ENCODE measurements at regions not wholly inside any gene's neighbourhood (a gene's known extent, or its start where the extent isn't known, plus 50 kb on each side); places are given as distances from the start of the nearest gene placed in this dataset.

DNA sequence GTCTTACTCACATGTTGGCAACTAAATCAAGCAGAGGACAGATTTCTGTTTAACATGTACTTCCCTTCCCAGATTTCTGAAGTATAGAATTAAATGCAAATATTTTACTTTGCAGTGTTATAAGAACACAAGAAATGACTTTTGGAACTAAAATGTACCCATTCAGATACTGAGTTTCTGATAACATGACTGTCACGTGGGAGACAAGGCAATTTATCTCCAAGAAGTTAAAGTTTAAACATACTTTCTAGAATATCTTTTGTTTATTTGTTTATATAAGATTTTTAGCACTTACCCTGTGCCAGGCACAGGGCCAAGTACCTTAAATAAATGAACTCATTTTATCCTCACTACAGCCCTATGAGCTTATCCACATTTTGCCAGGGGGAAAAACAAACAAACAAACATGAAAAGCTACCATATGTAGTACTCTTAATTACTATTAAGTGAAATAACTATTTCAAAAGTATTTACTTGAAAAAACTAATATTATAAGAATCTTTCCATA is 807.1 kb upstream of the KCND2 start:
- Histone ChIP-seq H3K27ac (no peak overlapping the region), H3K4me3 (no peak overlapping the region), H3K9me3 (no peaks in the 10 kb centered on the region), H3K4me1 (no peaks in the 10 kb centered on the region), H3K36me3 (ENCODE audit: insufficient read depth in 1 of 2, low read depth in 1 of 2) (no peaks in the 10 kb centered on the region), H3K27me3 (ENCODE audit: insufficient read depth in 3 of 3, low read length in 2 of 3) (no peaks in the 10 kb centered on the region)
- DNase-seq (no peak), ATAC-seq (no peak)
- intact Hi-C loops (cut with DNase I): no loop called here
- TF ChIP-seq, protein P1, sequence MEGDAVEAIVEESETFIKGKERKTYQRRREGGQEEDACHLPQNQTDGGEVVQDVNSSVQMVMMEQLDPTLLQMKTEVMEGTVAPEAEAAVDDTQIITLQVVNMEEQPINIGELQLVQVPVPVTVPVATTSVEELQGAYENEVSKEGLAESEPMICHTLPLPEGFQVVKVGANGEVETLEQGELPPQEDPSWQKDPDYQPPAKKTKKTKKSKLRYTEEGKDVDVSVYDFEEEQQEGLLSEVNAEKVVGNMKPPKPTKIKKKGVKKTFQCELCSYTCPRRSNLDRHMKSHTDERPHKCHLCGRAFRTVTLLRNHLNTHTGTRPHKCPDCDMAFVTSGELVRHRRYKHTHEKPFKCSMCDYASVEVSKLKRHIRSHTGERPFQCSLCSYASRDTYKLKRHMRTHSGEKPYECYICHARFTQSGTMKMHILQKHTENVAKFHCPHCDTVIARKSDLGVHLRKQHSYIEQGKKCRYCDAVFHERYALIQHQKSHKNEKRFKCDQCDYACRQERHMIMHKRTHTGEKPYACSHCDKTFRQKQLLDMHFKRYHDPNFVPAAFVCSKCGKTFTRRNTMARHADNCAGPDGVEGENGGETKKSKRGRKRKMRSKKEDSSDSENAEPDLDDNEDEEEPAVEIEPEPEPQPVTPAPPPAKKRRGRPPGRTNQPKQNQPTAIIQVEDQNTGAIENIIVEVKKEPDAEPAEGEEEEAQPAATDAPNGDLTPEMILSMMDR (IDR thresholded peaks at IDR 0.05): no peak
- WGBS, 3 donors: 41 to 51% (median 49%) methylated on average over 1 of the region's 1 CpG

DNA sequence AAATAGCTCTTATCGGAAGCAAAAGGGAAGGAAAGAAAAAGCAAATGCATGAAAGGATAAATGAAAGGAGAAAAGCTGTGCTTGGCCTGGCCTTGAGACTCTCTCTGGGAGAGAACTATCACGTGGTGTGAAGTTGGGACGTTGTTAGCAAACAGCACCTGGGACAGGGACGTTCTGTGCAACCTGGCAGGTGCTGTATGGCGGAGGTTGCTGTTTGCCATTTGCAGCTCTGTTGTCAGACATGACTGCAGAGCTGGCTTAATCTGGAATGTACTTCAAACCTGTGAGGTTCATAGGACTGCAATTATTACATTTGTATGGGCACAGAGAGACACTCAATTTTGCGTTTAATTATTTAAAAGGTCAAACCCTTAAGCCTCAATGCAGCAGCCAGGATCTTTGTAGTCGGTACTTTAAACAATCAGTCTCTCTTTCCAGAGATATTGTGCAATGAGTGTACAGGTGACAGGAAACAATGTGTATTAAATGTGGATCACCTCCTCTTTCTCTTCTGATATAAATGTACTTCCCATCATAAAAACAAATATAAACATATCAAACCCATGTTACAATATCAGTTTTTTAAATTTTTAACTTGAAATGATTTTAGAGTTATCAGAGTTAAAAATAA is 800.5 kb upstream of the KCND2 start:
- WGBS, 3 donors: 38 to 44% (median 41%) methylated on average over 7 of the region's 7 CpGs
- H3K4me1 ChIP-seq: no peaks in the 10 kb centered on the region
- ATAC-seq: no peak
- H3K36me3 ChIP-seq (ENCODE audit: insufficient read depth in 1 of 2, low read depth in 1 of 2): no peaks in the 10 kb centered on the region
- DNase-seq: no peak
- H3K4me3 ChIP-seq: no peak overlapping the region
- no peak overlapping the region for H3K27ac ChIP-seq
- TF ChIP-seq, protein P1 (IDR thresholded peaks at IDR 0.05): no peak
- intact Hi-C loops (cut with DNase I): no loop called here
- H3K27me3 ChIP-seq (ENCODE audit: insufficient read depth in 3 of 3, low read length in 2 of 3): no peaks in the 10 kb centered on the region
- H3K9me3 ChIP-seq: no peaks in the 10 kb centered on the region

DNA sequence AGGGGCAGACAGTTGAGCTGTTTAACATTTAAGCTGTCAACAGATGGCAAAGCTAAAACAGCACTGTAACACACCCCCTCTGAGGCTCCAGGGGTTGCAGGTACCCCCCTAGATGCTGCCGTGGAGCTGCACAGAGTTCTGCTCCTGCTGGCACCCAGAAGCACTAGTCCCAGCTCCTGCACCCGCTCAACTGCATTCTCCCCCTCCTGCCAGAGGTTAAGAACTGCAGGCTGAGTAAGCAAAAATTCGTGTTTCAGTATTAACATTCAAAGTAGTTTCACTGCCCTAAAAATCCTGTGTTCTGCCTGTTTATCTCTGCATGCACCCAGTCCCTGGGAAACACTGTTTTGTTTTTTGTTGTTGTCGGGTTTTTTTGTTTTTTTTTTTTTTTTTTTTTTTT is 790.8 kb upstream of the KCND2 start:
- DNase-seq (no peak), ATAC-seq (no peak)
- Histone ChIP-seq H3K36me3 (ENCODE audit: insufficient read depth in 1 of 2, low read depth in 1 of 2) (no peaks in the 10 kb centered on the region), H3K27me3 (ENCODE audit: insufficient read depth in 3 of 3, low read length in 2 of 3) (no peaks in the 10 kb centered on the region), H3K9me3 (no peaks in the 10 kb centered on the region), H3K4me3 (no peak overlapping the region), H3K4me1 (no peaks in the 10 kb centered on the region), H3K27ac (no peak overlapping the region)
- TF ChIP-seq, protein P1 (IDR thresholded peaks at IDR 0.05): no peak
- WGBS, 3 donors: 19 to 20% (median 20%) methylated on average over 4 of the region's 4 CpGs
- intact Hi-C loops (cut with DNase I): no loop called here

DNA sequence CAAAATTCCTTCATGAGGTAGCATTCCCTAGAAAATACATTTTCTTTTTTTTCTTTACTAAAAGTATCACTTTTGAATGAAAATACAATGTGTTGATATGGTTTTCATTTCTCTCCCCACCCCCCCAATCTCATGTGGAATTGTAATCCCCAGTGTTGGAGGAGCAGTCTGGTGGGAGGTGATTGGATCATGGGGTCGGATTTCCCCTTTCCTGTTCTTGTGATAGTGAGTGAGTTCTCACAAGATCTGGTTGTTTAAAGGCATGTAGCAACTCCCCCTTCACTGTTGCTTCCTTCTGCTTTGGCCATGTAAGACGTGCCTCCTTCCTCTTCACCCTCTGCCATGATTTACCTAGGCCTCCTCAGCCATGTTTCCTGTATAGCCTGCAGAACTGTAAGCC is 790.3 kb upstream of the KCND2 start:
- no peaks in the 10 kb centered on the region for H3K4me1 ChIP-seq
- TF ChIP-seq, protein P1 (IDR thresholded peaks at IDR 0.05): no peak
- no peak overlapping the region for H3K4me3 ChIP-seq
- WGBS, 3 donors: 9 to 26% (median 19%) methylated on average over 2 of the region's 2 CpGs
- no peaks in the 10 kb centered on the region for H3K9me3 ChIP-seq
- no peaks in the 10 kb centered on the region for H3K27me3 ChIP-seq (ENCODE audit: insufficient read depth in 3 of 3, low read length in 2 of 3)
- no peaks in the 10 kb centered on the region for H3K36me3 ChIP-seq (ENCODE audit: insufficient read depth in 1 of 2, low read depth in 1 of 2)
- DNase-seq: no peak
- no peak overlapping the region for H3K27ac ChIP-seq
- intact Hi-C loops (cut with DNase I): no loop called here
- no peak for ATAC-seq

DNA sequence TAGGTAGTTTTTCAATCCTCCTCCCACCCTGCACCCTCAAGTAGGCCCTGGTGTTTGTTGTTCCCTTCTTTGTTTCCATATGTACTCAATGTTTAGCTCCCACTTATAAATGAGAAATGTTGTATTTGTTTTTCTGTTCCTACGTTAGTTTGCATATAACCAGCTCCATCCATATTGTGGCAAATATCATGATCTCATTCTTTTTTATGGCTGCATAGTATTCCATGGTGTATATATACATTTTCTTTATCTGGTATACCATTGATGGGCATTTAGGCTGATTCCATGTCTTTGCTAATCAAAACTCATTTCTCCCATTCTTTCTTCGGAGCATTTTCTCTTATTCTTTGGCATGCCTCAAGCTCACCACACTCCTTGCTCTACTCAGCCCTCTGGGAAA is 789.6 kb upstream of the KCND2 start:
- H3K27ac ChIP-seq: no peak overlapping the region
- no peaks in the 10 kb centered on the region for H3K4me1 ChIP-seq
- TF ChIP-seq, protein P1 (IDR thresholded peaks at IDR 0.05): no peak
- no peak overlapping the region for H3K4me3 ChIP-seq
- DNase-seq (no peak), ATAC-seq (no peak)
- no peaks in the 10 kb centered on the region for H3K36me3 ChIP-seq (ENCODE audit: insufficient read depth in 1 of 2, low read depth in 1 of 2)
- intact Hi-C loops (cut with DNase I): no loop called here
- H3K27me3 ChIP-seq (ENCODE audit: insufficient read depth in 3 of 3, low read length in 2 of 3): no peaks in the 10 kb centered on the region
- H3K9me3 ChIP-seq: no peaks in the 10 kb centered on the region
- WGBS, 3 donors: 91 to 93% (median 91%) methylated on average over 2 of the region's 2 CpGs
